ENCODE measurements at regions not wholly inside any gene's neighbourhood (a gene's known extent, or its start where the extent isn't known, plus 50 kb on each side); places are given as distances from the start of the nearest gene placed in this dataset.
"Not testable (repeated sequence)": the region's sequence is repeated elsewhere in the genome, so short reads cannot be mapped to it uniquely, and the experiment has no call there.

- DNase-seq, result no peak
Observed at GRCh38 chr4:55028196-55028595, 97.2 kb downstream of the KDR start.

DNA sequence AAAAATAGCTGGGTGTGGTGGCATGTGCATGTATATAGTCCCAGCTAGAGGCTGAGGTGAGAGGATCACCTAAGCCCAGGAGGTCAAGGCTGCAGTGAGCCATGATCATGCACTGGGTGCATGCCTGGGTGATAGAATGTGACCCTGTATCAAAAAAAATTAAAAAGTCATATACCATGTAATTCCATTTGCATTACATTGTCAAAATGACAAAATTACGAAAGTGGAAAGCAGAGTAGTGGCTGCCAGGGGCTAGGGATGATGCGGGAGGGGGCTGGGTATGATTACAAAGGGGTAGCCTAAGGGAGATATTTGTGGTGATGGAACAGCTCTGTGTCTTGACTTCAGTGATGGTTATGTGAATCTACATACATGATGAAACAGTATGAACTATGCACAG lies 97.8 kb downstream of the KDR start:
- no peak for DNase-seq

DNA sequence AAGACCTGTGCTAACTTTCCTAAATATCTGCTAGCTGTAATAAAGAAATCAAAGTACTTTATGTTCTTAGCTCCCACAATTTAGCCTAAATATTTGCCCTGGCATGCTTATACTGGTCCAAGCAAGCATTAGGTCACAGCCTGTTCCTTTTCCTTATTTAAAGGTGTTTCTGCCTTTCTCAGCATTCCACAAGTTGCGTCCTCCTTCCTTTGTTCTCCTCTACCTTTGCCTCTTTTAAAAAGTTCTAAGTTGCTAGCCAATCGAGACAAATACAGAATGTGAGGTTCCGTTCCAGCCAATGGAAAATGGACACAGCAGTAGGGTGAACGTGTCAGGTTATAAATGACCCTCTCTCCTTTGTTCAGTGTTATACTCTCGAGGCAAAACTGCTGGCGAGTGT lies 99.9 kb downstream of the KDR start:
- not testable (repeated sequence) for DNase-seq

- DNase-seq, result no peak
Observed at GRCh38 chr4:55023030-55023429, 102.4 kb downstream of the KDR start.

DNA sequence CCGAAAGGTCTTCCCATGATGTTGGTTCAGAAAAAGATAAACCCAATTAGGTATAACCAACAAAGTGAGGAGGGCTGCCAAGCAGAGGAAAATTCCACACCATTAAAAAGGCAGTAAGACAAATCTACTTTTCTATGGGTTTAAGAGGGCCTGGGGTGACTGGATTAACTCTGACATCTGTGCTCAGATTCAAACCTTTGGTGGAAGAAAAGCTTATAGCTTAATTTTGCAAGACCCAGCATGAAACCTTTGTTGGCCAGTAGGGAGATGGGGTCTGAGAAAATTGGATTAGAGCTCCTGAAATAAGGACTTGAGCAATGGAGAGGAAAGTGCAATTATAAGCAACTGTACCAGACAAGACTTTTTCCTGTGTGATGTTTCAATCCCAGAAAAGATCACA lies 104.2 kb downstream of the KDR start:
- no peak for DNase-seq

GRCh38 chr4:55020131-55020530 lies 105.3 kb downstream of the KDR start:
- DNase-seq, result no peak

- DNase-seq, result no peak
Observed at GRCh38 chr4:55018978-55019377, 106.4 kb downstream of the KDR start.

DNA sequence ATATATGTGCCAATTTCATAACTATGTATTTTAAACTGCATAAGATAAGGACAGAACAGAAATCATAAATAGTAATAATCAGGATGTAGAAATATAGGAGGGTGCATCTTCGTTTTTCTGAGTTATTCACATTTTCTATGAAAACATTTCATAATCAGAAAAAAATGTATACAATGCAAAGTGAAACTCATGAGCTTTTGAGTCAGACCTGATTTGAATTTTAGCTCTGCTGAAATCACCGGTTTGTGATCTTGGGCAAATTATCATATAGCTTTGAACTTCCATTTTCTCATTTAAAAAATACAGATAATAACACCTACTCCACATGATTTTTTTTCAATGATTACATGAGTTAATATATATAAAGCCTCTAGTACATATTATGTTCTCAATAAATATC lies 106.9 kb downstream of the KDR start:
- DNase-seq, result no peak

- DNase-seq, result no peak
Observed at GRCh38 chr4:55017406-55017805, 108.0 kb downstream of the KDR start.

DNA sequence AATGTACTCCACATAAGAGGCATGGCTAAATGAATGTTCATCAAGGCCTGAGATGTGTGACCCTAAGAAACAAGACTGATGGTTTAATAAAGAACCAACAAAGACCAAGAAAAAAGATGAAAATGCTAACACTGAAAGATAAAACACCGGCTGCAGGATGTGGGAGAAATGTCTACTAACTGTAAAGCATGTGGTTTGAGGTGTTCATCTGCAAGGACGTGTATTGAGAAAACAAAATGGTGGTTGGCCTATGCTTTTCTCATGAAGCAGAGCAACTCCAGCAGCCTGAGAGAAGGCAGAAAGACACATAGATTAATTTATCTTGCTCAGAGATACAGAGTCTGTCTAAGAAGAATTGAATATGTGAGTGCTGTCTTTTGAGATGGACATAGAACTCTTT lies 109.3 kb downstream of the KDR start:
- DNase-seq, result no peak

GRCh38 chr4:55014876-55015275 lies 110.5 kb downstream of the KDR start:
- DNase-seq, result no peak

DNA sequence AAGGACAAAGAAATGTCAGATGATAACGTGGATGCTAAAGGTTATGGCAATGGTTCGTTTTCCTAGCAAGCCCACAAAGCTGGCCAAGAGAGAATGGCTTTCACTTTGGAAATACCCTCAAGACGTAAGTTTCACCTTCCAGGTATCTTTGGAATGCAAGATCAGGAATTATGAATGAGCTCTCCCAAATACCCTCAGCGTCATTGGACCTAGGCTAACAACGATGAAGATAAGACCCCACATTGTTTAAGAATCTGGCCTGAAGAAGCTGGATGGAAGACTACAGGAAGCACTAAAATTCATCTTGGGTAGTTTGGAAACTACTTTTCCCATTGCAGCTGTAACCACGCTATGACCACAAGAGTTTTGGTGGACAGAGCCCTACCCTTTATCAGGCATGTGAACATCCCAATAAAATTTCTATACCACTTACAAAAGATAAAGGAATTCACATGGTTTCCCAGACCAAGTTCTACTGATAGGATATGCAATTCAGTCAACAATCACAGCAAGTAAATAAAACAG lies 111.9 kb downstream of the KDR start:
- no peak for DNase-seq

DNA sequence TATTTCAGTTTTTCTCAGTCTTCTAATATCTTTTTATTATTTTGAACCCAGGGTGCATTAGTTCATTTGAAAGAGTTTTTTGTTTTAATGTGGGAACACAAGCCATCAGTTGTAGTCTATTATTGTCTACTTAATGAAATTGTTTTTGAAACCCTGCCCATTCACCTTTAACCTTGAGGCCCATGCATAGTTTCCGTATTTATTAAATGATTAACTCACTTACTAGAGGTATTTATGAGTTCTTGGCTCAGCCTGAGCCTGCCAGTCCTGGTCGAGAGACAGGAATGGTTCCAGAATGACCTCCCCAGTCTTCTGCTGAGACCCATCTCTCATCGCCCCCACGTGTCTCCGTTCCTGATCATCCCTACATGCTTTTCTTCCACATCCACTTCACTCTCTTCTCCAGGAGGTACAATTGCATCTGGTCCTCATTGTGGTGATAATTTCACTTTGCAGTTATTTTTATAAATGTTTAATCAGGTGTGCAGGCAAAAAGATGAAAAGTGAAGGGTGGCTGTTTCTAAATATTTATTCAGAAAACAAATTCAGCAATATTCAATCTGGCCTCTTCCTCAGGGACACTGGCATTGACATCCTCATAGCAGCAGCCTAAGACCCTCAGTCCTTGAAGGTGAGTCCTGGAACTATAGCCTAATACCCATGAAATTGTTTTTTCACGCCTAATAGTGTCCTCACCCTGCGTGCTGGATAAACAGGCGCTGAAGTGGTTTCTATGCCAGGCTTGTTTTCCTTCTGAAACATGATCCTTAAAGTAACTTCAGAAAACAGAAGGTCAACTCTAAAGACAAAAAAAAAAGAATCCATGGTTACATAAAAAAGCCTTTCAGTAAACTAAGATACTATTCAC lies 112.8 kb downstream of the KDR start:
- DNase-seq, result no peak

GRCh38 chr4:55011761-55012160 lies 113.6 kb downstream of the KDR start:
- no peak for DNase-seq

DNA sequence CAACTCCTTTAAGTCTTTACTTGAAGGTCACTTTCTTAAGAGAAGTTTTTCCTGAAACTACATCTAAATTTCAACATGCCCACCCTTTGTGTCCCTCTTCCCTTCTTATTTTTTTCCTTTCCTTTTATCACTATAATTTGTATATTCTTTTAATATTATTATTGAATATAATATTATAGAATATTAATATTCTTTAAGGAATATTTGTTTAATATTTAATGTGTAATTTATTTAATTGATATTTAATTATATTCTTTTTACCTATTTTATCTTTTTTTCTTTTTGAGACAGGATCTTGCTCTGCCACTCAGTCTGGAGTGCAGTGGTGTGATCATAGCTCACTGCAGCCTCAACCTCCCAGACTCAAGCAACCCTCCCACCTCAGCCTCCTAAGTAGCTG lies 114.8 kb downstream of the KDR start:
- no peak for DNase-seq

GRCh38 chr4:55008166-55009056 lies 117.0 kb downstream of the KDR start:
- DNase-seq, result no peak

GRCh38 chr4:55005910-55006309 lies 119.5 kb downstream of the KDR start:
- no peak for DNase-seq

- peak; percentile 15 for DNase-seq
Observed at GRCh38 chr4:55004831-55005230, 120.6 kb downstream of the KDR start.

DNA sequence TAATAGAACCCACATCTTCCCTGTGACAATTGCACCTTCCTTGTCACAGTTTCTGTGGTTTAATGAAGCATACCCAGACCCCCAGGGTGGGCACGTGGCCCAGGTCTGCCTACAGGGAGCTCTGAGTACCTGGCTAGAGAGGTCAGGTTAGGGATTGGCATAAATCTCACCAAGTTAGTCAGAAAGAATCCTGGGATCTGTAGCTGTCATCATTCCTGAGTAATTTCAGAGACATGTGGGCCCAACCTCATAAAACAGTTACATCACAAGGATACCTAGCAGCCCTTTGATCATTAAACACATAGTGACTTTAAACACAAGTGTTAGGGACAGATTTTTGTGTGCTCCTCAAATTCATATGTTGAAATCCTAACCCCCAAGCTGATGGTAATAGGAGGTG lies 123.0 kb downstream of the KDR start:
- DNase-seq, result no peak

GRCh38 chr4:55001538-55001937 lies 123.9 kb downstream of the KDR start:
- DNase-seq, result no peak

GRCh38 chr4:54999003-54999402 lies 126.4 kb downstream of the KDR start:
- peak; percentile 45 for DNase-seq

GRCh38 chr4:54993473-54994026 lies 131.8 kb downstream of the KDR start:
- DNase-seq, result not testable (repeated sequence)

Data from muscle of arm (tissue), 1 donor.